B cell (primary cell): ENCODE measurements at regions not wholly inside any gene's neighbourhood (a gene's known extent, or its start where the extent isn't known, plus 50 kb on each side); places are given as distances from the start of the nearest gene placed in this dataset.

ENCODE experiments used
- CTCF ChIP-seq: fragments of 200-600 bp; IDR thresholded peaks from one replicate; pipeline ENCODE4 v1.8.0; 2022; ENCODE audit warnings: antibody characterized with exemption, mild to moderate bottlenecking
- EZH2 ChIP-seq: IDR thresholded peaks from 2 replicates; pipeline ENCODE4 v1.6.1; 2012; ENCODE audit warnings: borderline replicate concordance, low read depth, mild to moderate bottlenecking, moderate library complexity, low read length; ENCODE audit not compliant: insufficient read depth, poor library complexity, severe bottlenecking

GRCh38 chr6:68279793-68280557, 355.1 kb upstream of the ADGRB3 start:
- TF ChIP-seq CTCF (no peak), EZH2 (no peak)
